Body of pancreas (tissue), 4 donors: ENCODE measurements at regions not wholly inside any gene's neighbourhood (a gene's known extent, or its start where the extent isn't known, plus 50 kb on each side); places are given as distances from the start of the nearest gene placed in this dataset. TPM values are rescaled to one million over a fixed set of nuclear protein-coding genes. Genes with fewer than 3 reads are reported as not detected.
A peak's percentile ranks its signal among the peaks of the same experiment; 100 is the strongest.
"Not testable (repeated sequence)": the region's sequence is repeated elsewhere in the genome, so short reads cannot be mapped to it uniquely, and the experiment has no call there.

ENCODE experiments used
- ATAC-seq: fragments of 150-250 bp; one replicate; pipeline ENCODE4 v1.9.1; 2016
- DNase-seq, 4 donors: peaks; one replicate each; pipeline ENCODE4 v3.0.0-alpha.2; 2019
- H3K27ac ChIP-seq, 4 donors: fragments of 200-600 bp; sonication (generic); 1 replicate in 3 of 4; 2 replicates in 1 of 4; pipeline versions ENCODE4 v1.5.1 to v1.6.1; 2016 to 2019; ENCODE audit warnings: mild to moderate bottlenecking in 1 of 4, mixed read lengths in 1 of 4, moderate library complexity in 1 of 4
- H3K27me3 ChIP-seq, 2 donors: fragments of 200-600 bp; sonication (generic); one replicate each; pipeline ENCODE4 v1.6.0; 2016; ENCODE audit warnings: mild to moderate bottlenecking in 1 of 2
- H3K36me3 ChIP-seq, 2 donors: fragments of 200-600 bp; sonication (generic); replicated peaks in 1 of 2; 2 replicates each; pipeline ENCODE4 v1.5.1; 2016; ENCODE audit warnings: low read depth in 2 of 2; ENCODE audit not compliant: insufficient read depth in 1 of 2
- H3K4me1 ChIP-seq: fragments of 200-600 bp; sonication (generic); one replicate; pipeline ENCODE4 v1.6.0; 2016
- H3K4me3 ChIP-seq, 2 donors: fragments of 200-600 bp; sonication (generic); 1 replicate in 1 of 2; 2 replicates in 1 of 2; pipeline ENCODE4 v1.5.1; 2016 to 2019
- H3K9me3 ChIP-seq, 3 donors: fragments of 200-600 bp; sonication (generic); 1 replicate in 2 of 3; 2 replicates in 1 of 3; pipeline ENCODE4 v1.5.1; 2016
- WGBS, 2 donors: methylation state at CpG; one replicate each; pipeline ENCODE4 v1.1.5; 2017; 5-methylcytosine and 5-hydroxymethylcytosine counted together
- intact Hi-C: fragments of 100-400 bp; cut with DNase I; formaldehyde crosslinking; loops from one replicate; pipeline ENCODE4 v1.15.1; 2023
- small RNA-seq: library from RNA; depleted of rRNA; stranded (forward); fragments of <200 nt; gene quantifications from one replicate; pipeline ENCODE3, GENCODE V24; 2016

DNA sequence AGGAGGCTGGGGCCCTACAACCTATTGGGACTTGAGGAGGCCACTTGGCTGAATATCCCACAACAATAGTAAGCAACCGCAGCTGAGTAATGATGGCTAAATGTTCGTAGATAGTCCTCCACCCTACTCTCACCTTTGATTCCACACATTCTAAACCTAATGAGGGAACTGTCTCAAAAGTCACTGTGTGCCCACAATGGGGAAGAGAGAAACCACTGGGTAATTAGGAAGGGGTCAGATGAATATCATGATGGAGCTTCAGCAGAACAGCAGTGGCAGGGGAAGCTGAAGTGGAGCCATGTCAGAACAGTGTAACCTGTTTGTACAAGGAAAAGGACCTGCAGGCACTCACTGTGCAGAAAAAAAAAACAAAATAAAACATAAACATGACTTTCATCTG is 81.4 kb upstream of the POMZP3 start:
- 83 to 94% methylated on average over 2 of the region's 2 CpGs for WGBS, 2 donors

GRCh38 chr7:76703815-76704214 is 76.7 kb upstream of the POMZP3 start:
- H3K4me1 ChIP-seq, intact Hi-C loops, H3K27me3 ChIP-seq, H3K27ac ChIP-seq, DNase-seq, H3K4me3 ChIP-seq, ATAC-seq, H3K36me3 ChIP-seq, H3K9me3 ChIP-seq: not testable (repeated sequence)

More for the DNA sequence above, 81.4 kb upstream of the POMZP3 start:
- H3K4me3 ChIP-seq, ATAC-seq, H3K27me3 ChIP-seq, H3K36me3 ChIP-seq, H3K9me3 ChIP-seq, H3K27ac ChIP-seq, intact Hi-C loops, DNase-seq, H3K4me1 ChIP-seq: not testable (repeated sequence)

GRCh38 chr7:76686277-76686676 is 59.2 kb upstream of the POMZP3 start:
- ATAC-seq, H3K36me3 ChIP-seq, H3K4me1 ChIP-seq, DNase-seq, H3K27me3 ChIP-seq, H3K9me3 ChIP-seq, H3K4me3 ChIP-seq, intact Hi-C loops, H3K27ac ChIP-seq: not testable (repeated sequence)
- WGBS, 2 donors, result 87 to 98% methylated on average over 3 of the region's 3 CpGs

GRCh38 chr7:76684737-76685136 is 57.7 kb upstream of the POMZP3 start:
- ATAC-seq, H3K9me3 ChIP-seq, DNase-seq, H3K4me1 ChIP-seq, intact Hi-C loops, H3K27ac ChIP-seq, H3K27me3 ChIP-seq, H3K36me3 ChIP-seq, H3K4me3 ChIP-seq: not testable (repeated sequence)
- 67 to 100% methylated on average over 1 of the region's 1 CpG for WGBS, 2 donors

GRCh38 chr7:76683631-76684030 is 56.6 kb upstream of the POMZP3 start:
- WGBS, 2 donors, result 82 to 100% methylated on average over 1 of the region's 1 CpG
- ATAC-seq, H3K36me3 ChIP-seq, H3K4me1 ChIP-seq, H3K27ac ChIP-seq, H3K9me3 ChIP-seq, H3K27me3 ChIP-seq, H3K4me3 ChIP-seq, intact Hi-C loops, DNase-seq: not testable (repeated sequence)

DNA sequence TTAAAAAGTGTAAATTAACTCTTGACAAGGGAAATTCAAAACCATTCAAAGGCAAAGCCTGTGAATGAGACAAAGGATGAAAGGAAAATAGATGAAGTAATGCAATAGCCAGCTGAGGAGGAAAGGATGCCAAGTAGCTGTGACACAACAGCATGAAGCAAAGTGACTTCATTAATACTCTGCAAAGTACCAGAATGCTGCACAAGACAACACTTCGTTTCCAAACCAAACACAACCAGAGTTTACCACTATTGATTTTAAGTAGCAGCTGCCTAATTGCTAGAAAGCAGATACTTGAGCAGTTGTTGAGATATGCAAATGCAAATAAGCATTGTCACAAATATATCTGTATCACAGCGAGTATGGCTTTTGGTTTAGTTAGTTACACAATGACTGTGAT is 54.7 kb upstream of the POMZP3 start:
- ATAC-seq, H3K4me1 ChIP-seq, H3K27ac ChIP-seq, H3K36me3 ChIP-seq, DNase-seq, H3K4me3 ChIP-seq, intact Hi-C loops, H3K27me3 ChIP-seq, H3K9me3 ChIP-seq: not testable (repeated sequence)
- 21 to 29% methylated on average over 2 of the region's 2 CpGs for WGBS, 2 donors

- H3K9me3 ChIP-seq, H3K27ac ChIP-seq, H3K4me3 ChIP-seq, H3K27me3 ChIP-seq, H3K36me3 ChIP-seq, H3K4me1 ChIP-seq, intact Hi-C loops, ATAC-seq: not testable (repeated sequence)
- DNase-seq, result peak in 2 of 4 donors; percentile 4 to 6
- WGBS, 2 donors, result 18 to 36% methylated on average over 2 of the region's 2 CpGs
Observed at GRCh38 chr7:76679174-76679573, 52.1 kb upstream of the POMZP3 start.

GRCh38 chr7:76678500-76678899 is 51.4 kb upstream of the POMZP3 start:
- WGBS, 2 donors, result 50 to 59% methylated on average over 4 of the region's 4 CpGs
- H3K27me3 ChIP-seq, H3K36me3 ChIP-seq, ATAC-seq, H3K4me1 ChIP-seq, intact Hi-C loops, H3K27ac ChIP-seq, H3K4me3 ChIP-seq, H3K9me3 ChIP-seq, DNase-seq: not testable (repeated sequence)

GRCh38 chr7:76676890-76677289 is 49.8 kb upstream of the POMZP3 start:
- ATAC-seq, H3K27me3 ChIP-seq, H3K4me1 ChIP-seq, H3K27ac ChIP-seq, intact Hi-C loops, H3K9me3 ChIP-seq, H3K36me3 ChIP-seq, DNase-seq, H3K4me3 ChIP-seq: not testable (repeated sequence)
- WGBS, 2 donors, result 79 to 94% methylated on average over 1 of the region's 1 CpG

Small RNA genes in the stretch of these regions (small RNA-seq; reads per million reads assigned to genes)
- gene AC114737.2, result not detected
